ENCODE measurements at regions not wholly inside any gene's neighbourhood (a gene's known extent, or its start where the extent isn't known, plus 50 kb on each side); places are given as distances from the start of the nearest gene placed in this dataset.

DNA sequence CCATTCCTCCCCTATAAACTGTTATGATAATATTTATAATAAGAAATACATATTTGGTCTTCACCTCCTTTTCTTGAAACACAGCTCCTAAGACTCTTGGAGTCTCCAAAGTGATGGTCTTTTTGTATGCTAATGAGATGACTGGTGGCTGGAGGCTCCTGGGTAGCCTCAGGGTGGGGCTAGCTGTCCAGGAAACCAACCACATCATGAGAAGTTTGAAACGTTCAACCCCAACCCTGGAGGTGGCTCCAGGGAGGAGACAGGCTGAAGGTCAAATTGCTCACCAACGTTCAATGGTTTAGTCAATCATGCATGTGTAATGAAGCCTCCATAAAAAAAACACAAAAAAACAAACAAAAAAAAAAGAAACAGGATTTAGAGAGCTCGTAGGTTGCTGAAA, 298.7 kb upstream of the MGAT5 start:
- no peak overlapping the region for H3K4me3 ChIP-seq (ENCODE audit: low read depth, low read length)
- DNase-seq (ENCODE audit: low read depth) = peak; percentile 28
- TF ChIP-seq, protein P1, sequence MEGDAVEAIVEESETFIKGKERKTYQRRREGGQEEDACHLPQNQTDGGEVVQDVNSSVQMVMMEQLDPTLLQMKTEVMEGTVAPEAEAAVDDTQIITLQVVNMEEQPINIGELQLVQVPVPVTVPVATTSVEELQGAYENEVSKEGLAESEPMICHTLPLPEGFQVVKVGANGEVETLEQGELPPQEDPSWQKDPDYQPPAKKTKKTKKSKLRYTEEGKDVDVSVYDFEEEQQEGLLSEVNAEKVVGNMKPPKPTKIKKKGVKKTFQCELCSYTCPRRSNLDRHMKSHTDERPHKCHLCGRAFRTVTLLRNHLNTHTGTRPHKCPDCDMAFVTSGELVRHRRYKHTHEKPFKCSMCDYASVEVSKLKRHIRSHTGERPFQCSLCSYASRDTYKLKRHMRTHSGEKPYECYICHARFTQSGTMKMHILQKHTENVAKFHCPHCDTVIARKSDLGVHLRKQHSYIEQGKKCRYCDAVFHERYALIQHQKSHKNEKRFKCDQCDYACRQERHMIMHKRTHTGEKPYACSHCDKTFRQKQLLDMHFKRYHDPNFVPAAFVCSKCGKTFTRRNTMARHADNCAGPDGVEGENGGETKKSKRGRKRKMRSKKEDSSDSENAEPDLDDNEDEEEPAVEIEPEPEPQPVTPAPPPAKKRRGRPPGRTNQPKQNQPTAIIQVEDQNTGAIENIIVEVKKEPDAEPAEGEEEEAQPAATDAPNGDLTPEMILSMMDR (IDR thresholded peaks at IDR 0.05; ENCODE audit: insufficient read depth, low read depth, low read length, missing control alignments) = peak; percentile 4

DNA sequence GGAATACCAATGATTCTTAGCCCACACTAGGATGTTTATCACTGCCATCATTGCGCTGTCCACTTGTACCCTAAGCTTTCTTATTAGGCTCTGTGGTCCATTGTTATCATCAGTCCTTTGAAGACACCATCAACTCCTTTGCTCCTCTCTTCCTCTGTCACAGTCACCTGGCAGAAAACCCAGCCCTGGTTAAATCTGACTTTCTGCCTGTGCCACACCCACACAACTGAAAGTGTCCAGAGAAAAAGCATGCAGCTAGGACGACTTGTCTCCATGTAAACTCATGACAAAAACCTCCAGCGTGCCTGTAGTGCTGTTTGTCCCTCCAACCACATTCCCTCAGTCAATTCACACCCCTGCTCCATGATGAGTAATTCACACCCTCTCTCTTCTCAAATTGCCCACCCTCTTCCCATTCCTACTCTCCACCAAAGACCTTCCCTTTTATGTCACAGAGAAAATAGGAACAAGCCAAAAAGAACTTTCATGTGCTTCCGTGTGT, 297.4 kb upstream of the MGAT5 start:
- DNase-seq (ENCODE audit: low read depth) = no peak
- TF ChIP-seq, protein P1 (IDR thresholded peaks at IDR 0.05; ENCODE audit: insufficient read depth, low read depth, low read length, missing control alignments) = no peak
- H3K4me3 ChIP-seq (ENCODE audit: low read depth, low read length) = no peak overlapping the region

DNA sequence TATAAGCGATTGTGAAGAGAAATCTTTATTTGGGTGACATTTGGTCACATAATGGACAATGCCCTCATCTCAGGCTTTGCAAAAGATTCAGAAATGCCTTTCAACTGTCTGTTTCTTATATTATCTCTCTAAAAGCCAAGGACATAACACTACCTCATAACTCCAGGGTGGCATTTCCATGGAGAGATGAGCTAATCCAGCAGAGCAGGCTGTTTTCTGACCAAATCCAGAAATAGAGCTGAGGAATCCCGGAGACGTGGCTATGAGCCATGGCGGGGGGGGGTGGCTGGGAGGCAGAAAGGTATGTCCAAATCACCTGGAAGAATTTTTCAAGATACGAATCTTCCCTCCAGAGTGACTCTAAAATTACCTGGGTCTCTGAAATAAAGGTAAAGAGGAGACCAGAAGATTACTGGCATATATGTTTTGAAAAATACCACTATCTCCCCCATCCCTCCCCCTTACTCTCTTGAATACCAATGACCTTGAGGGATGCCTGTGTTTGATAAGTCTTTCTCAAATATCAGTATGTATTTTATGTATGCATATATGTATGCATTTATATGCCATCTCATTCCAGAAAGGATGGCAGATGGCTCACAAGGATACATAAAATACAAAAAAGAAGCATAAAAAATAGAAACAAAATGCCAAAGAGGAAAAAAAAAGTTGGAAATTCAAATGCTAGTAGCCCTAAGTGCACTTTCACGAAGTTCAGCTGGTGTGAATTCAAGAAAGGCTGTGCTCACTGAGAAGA, 296.0 kb upstream of the MGAT5 start:
- TF ChIP-seq, protein P1 (IDR thresholded peaks at IDR 0.05; ENCODE audit: insufficient read depth, low read depth, low read length, missing control alignments) = no peak
- no peak for DNase-seq (ENCODE audit: low read depth)
- H3K4me3 ChIP-seq (ENCODE audit: low read depth, low read length) = no peak overlapping the region

DNA sequence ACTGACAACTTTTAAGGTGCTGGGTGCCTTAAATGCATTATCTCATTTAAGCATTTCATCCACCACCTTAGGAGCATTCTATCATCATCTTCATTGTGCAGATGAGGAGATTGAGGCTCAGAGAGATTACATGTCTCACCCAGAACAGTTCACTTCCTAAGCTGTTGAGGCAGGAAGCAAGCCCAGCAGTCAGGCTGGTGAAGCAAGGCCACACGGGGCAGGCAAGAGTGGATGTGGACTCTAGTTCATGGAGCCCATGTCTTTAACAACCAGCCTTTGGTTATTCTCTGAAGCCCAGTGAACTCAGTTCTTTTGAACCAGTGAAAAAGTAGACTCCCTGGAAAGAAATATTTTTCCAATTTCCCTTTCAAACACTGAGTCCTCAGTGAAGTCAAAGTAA, 294.8 kb upstream of the MGAT5 start:
- no peak overlapping the region for H3K4me3 ChIP-seq (ENCODE audit: low read depth, low read length)
- TF ChIP-seq, protein P1 (IDR thresholded peaks at IDR 0.05; ENCODE audit: insufficient read depth, low read depth, low read length, missing control alignments) = no peak
- no peak for DNase-seq (ENCODE audit: low read depth)

DNA sequence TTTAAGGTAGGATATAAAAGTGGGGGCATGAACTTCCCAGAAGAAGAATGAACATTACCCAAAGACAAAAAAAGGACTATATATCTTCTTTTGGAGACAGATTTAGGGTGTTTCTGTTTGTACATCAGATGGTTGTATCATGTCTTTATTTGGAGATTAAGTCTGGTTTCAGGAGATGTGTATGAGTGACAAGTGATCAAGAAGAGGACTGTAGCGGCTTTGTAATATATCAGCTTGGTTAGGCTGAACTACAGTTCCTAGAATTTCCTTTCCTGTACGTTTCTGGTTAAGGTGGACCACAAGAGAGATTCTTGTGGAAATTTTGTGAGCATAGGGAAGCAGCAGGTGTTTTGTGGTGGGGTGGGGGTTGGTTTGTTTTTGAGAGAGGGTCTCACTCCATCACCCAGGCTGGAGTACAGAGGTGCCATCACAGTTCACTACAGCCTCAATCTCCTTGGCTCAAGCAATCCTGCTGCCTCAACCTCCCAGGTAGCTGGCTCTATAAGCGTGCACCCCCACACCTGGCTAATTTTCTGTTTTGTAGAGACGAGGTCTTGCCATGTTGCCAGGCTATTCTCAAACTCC, 287.1 kb upstream of the MGAT5 start:
- TF ChIP-seq, protein P1 (IDR thresholded peaks at IDR 0.05; ENCODE audit: insufficient read depth, low read depth, low read length, missing control alignments) = no peak
- no peak overlapping the region for H3K4me3 ChIP-seq (ENCODE audit: low read depth, low read length)
- no peak for DNase-seq (ENCODE audit: low read depth)

DNA sequence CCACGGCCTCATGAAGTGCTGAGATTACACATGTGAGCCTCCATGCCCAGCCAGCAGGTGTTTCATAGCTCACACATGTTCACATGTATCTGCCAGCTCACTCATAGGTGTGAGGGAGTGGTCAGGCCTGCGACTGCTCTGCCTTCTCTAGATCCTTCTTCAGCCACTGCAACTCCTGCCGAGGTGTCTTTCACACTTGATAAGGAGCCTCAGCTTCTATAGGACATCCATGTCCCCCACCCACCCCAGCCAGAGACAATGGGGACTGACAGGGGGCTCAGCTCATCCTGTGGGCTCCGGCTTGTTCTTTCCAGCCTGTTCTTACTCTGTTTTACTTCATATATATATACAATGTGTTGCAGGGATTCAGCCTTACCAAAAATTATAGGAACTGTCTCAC, 286.5 kb upstream of the MGAT5 start:
- DNase-seq (ENCODE audit: low read depth) = no peak
- H3K4me3 ChIP-seq (ENCODE audit: low read depth, low read length) = no peak overlapping the region
- TF ChIP-seq, protein P1 (IDR thresholded peaks at IDR 0.05; ENCODE audit: insufficient read depth, low read depth, low read length, missing control alignments) = no peak

Measured in GM12865 (cell line).